ENCODE measurements at regions not wholly inside any gene's neighbourhood (a gene's known extent, or its start where the extent isn't known, plus 50 kb on each side); places are given as distances from the start of the nearest gene placed in this dataset.

- no peak for TF ChIP-seq YY1 (IDR thresholded peaks at IDR 0.05; ENCODE audit: low read depth)
- no peak for TF ChIP-seq ZBTB7A (IDR thresholded peaks at IDR 0.05; ENCODE audit: low read depth)
- no peak for TF ChIP-seq FOXM1 (IDR thresholded peaks at IDR 0.05; ENCODE audit: borderline replicate concordance, low read depth)
- no peak for TF ChIP-seq TEAD4 (IDR thresholded peaks at IDR 0.05)
- TF ChIP-seq NFIC (IDR thresholded peaks at IDR 0.05): no peak
- TF ChIP-seq MAX (IDR thresholded peaks at IDR 0.05): no peak
- TF ChIP-seq TCF12 (IDR thresholded peaks at IDR 0.05; ENCODE audit: low read depth): no peak
Measured at GRCh38 chr1:81006502-81006901, 794.2 kb upstream of the ADGRL2 start.

- no peak for TF ChIP-seq REST (IDR thresholded peaks at IDR 0.05; ENCODE audit: low read depth)
- no peak for TF ChIP-seq USF1 (IDR thresholded peaks at IDR 0.05)
- no peak for TF ChIP-seq ZBTB7A (IDR thresholded peaks at IDR 0.05; ENCODE audit: low read depth)
- no peak for TF ChIP-seq EP300 (IDR thresholded peaks at IDR 0.05; ENCODE audit: borderline replicate concordance)
- TF ChIP-seq FOXM1 (IDR thresholded peaks at IDR 0.05; ENCODE audit: borderline replicate concordance, low read depth): no peak
- TF ChIP-seq RAD21 (IDR thresholded peaks at IDR 0.05; ENCODE audit: low read depth): no peak
- TF ChIP-seq TEAD4 (IDR thresholded peaks at IDR 0.05): no peak
- no peak for TF ChIP-seq EGR1 (IDR thresholded peaks at IDR 0.05)
- TF ChIP-seq YY1 (IDR thresholded peaks at IDR 0.05; ENCODE audit: low read depth): no peak
- TF ChIP-seq CEBPB (IDR thresholded peaks at IDR 0.05): no peak
- no peak for TF ChIP-seq NFIC (IDR thresholded peaks at IDR 0.05)
- no peak for TF ChIP-seq MAX (IDR thresholded peaks at IDR 0.05)
- TF ChIP-seq CREB1 (IDR thresholded peaks at IDR 0.05; ENCODE audit: low read depth): no peak
- no peak for TF ChIP-seq TCF12 (IDR thresholded peaks at IDR 0.05; ENCODE audit: low read depth)
- no peak for TF ChIP-seq TAF1 (IDR thresholded peaks at IDR 0.05; ENCODE audit: low read depth)
Measured at GRCh38 chr1:81004011-81004410, 796.7 kb upstream of the ADGRL2 start.

GRCh38 chr1:80994934-80995333 is 805.8 kb upstream of the ADGRL2 start:
- TF ChIP-seq ZBTB7A (IDR thresholded peaks at IDR 0.05; ENCODE audit: low read depth) (no peak), EP300 (IDR thresholded peaks at IDR 0.05; ENCODE audit: borderline replicate concordance) (no peak), MAX (IDR thresholded peaks at IDR 0.05) (no peak), USF1 (IDR thresholded peaks at IDR 0.05) (no peak), FOXM1 (IDR thresholded peaks at IDR 0.05; ENCODE audit: borderline replicate concordance, low read depth) (no peak), RAD21 (IDR thresholded peaks at IDR 0.05; ENCODE audit: low read depth) (no peak), TEAD4 (IDR thresholded peaks at IDR 0.05) (no peak), NFIC (IDR thresholded peaks at IDR 0.05) (no peak), CREB1 (IDR thresholded peaks at IDR 0.05; ENCODE audit: low read depth) (no peak), CEBPB (IDR thresholded peaks at IDR 0.05) (no peak), REST (IDR thresholded peaks at IDR 0.05; ENCODE audit: low read depth) (no peak), YY1 (IDR thresholded peaks at IDR 0.05; ENCODE audit: low read depth) (no peak), EGR1 (IDR thresholded peaks at IDR 0.05) (no peak), TCF12 (IDR thresholded peaks at IDR 0.05; ENCODE audit: low read depth) (no peak), TAF1 (IDR thresholded peaks at IDR 0.05; ENCODE audit: low read depth) (no peak)

GRCh38 chr1:80994038-80994437 is 806.7 kb upstream of the ADGRL2 start:
- TF ChIP-seq TEAD4 (IDR thresholded peaks at IDR 0.05): no peak
- no peak for TF ChIP-seq REST (IDR thresholded peaks at IDR 0.05; ENCODE audit: low read depth)
- TF ChIP-seq TAF1 (IDR thresholded peaks at IDR 0.05; ENCODE audit: low read depth): no peak
- TF ChIP-seq USF1 (IDR thresholded peaks at IDR 0.05): no peak
- no peak for TF ChIP-seq MAX (IDR thresholded peaks at IDR 0.05)
- no peak for TF ChIP-seq ZBTB7A (IDR thresholded peaks at IDR 0.05; ENCODE audit: low read depth)
- no peak for TF ChIP-seq CEBPB (IDR thresholded peaks at IDR 0.05)
- TF ChIP-seq FOXM1 (IDR thresholded peaks at IDR 0.05; ENCODE audit: borderline replicate concordance, low read depth): no peak
- no peak for TF ChIP-seq RAD21 (IDR thresholded peaks at IDR 0.05; ENCODE audit: low read depth)
- no peak for TF ChIP-seq EGR1 (IDR thresholded peaks at IDR 0.05)
